GM19025 (cell line): ENCODE measurements at regions not wholly inside any gene's neighbourhood (a gene's known extent, or its start where the extent isn't known, plus 50 kb on each side); places are given as distances from the start of the nearest gene placed in this dataset.
"Not testable (repeated sequence)": the region's sequence is repeated elsewhere in the genome, so short reads cannot be mapped to it uniquely, and the experiment has no call there.

Experiments used
- ATAC-seq: cut with Tn5 transposase; IDR thresholded peaks from one replicate; pipeline ENCODE4 v1.9.1; 2021; ENCODE audit warnings: mild to moderate bottlenecking, low read depth, moderate library complexity; ENCODE audit not compliant: unreplicated experiment

GRCh38 chr2:131668794-131669540 lies 141.3 kb downstream of the CCDC74A start:
- ATAC-seq = not testable (repeated sequence)

- ATAC-seq = not testable (repeated sequence)
These were observed 144.3 kb downstream of the CCDC74A start for GRCh38 chr2:131671841-131672470.

DNA sequence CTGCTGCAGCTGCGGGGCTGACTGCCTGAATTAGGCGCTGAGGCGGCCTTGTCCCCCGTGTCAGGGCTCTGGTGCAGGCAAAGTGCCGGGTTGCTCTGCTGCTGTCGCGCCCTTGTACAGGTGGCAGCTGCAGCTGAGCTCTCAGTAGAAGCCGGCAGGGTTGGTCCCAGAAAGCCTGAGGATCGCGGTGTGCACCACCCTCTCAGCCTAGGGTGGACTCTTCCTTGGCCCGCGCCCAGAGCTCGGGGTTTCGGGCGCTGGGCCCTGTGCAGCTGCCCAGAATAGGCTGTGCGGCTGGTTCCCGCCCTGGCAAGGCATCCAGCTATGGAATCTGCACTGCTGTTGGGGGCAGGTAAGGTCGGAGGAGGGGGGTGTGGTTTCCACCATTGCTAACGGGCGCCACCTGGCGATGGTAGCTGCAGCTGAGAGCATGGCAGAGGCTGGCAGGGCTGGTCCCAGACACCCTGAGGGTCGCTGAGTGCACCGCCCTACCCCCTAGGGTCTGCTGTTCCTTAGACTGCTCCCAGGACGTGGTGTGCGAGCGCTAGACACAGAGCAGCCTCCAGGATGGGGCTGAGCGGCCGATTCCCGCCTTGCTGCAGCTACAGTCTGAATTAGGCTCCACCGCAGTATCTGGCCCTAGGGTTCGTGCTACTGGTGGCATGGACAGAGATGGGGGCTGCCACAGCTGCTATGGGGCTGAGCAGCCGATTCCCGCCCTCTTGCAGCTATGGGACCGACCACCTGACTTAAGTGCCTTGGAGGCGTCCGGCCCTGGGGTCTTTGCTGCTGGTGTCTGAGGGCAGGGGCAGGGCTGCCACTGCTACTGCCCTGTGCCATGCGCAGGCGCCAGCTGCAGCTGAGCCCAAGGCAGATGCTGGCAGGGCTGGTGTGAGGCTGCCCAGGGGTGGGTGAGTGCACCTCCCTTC lies 145.0 kb downstream of the CCDC74A start:
- peak; percentile 79 for ATAC-seq

- peak; percentile 94 for ATAC-seq
These were observed 145.9 kb downstream of the CCDC74A start for GRCh38 chr2:131673400-131674173.

GRCh38 chr2:131674174-131674507 lies 146.5 kb downstream of the CCDC74A start:
- ATAC-seq = no peak

DNA sequence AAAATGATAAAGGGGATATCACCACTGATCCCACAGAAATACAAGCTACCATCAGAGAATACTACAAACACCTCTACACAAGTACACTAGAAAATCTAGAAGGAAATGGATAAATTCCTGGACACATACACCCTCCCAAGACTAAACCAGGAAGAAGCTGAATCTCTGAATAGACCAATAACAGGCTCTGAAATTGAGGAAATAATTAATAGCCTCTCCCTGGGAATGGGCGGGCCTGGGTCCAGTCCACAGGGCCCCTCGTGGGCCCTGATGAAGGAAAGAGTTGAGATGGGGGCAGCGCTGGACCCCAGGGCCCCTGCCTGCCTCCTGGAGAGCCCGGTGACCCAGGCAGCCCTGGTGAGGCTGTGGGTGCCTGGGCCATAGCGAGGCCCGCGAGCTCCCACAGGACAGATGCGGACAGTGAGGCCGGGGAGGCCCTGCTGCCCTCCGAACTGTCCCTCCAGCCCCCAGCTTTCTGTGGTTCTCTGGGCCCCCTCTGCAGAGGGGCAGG lies 154.0 kb downstream of the CCDC74A start:
- peak; percentile 19 for ATAC-seq

DNA sequence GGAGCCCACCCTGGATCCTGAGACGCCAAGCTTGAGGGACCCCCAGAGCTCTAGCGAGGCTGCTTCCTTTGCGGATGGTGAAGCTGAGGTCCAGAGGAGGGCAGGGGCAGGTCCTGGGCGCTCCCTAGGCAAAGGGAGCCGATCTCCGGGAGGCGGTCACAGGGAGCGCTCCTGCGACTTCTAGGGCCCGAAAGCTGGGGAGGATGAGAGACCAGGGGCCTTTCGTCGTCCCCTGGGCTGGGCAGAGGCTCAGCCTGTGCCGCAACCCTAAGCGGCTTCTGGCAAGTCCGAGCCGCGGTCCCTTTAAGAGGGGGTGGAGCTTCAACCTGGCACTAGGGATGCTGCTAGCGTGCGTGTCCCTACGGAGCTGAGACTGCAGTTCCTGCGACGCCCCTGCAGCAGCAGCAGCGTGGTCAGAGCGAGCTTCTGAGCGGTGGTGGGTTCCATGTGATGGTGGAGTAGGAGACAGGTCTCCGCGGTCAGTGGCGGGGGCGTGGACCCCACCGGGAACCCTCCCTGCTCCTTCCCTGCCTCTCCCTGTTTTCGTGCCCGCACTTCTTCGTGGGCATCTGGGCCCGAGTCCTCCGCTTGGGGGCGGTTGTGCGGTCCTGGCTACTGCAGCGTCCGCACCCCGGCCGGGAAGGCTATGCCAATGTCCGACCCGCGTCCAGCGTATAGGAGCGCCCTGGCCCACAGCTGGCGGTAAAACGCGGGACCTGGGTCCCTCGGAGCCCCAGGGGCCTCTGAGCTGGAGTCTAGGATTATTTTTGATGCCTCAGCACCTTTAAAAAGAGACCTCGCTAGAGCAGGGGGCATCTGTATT lies 154.6 kb downstream of the CCDC74A start:
- ATAC-seq = peak; percentile 99

DNA sequence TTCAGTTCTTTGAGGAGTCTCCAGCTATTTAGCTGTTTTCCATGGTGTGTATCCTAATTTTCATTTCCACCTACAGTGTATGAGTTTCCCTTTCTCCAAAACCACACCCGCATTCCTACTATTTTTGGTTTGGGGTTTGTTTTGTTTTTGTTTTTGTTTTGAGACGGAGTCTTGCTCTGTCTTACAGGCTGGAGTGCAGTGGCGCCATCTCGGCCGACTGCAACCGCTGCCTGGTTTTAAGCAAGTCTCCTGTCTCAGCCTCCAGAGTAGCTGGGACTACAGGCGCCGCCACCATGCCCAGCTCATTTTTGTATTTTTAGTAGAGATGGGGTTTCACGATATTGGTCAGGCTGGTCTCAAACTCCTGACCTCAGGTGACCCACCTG lies 155.2 kb downstream of the CCDC74A start:
- peak; percentile 24 for ATAC-seq

DNA sequence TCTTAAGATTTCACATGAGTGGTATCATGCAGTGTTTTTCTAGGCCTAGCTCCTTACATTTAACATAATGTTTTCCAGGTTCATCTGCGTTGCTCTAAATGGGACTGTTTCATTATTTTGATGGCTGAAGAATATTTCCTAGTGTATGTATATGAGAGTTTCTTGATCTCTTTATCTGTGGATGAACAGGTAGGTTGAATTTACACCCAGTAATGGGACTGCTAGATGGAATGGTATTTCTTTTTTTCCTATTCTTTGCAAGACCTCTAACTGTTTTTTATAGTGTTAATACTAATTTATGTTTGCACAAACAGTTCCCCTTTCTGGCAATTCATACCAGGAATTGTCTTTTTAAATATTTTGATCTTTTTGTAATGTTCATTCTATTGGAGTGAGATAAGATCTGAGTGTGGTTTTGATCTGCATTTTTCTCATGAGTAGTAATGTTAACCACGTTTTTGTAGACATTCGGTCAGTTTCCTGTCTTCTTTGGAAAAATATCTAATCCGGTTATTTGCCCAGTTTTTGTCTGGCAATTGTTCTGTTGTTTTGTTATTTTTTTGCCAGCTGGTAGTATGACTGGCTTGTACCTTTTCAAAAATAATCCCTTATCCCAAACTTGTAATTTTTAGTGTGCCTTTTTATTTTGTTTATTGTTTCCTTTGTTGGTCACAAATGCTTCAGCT lies 157.1 kb downstream of the CCDC74A start:
- ATAC-seq = not testable (repeated sequence)

DNA sequence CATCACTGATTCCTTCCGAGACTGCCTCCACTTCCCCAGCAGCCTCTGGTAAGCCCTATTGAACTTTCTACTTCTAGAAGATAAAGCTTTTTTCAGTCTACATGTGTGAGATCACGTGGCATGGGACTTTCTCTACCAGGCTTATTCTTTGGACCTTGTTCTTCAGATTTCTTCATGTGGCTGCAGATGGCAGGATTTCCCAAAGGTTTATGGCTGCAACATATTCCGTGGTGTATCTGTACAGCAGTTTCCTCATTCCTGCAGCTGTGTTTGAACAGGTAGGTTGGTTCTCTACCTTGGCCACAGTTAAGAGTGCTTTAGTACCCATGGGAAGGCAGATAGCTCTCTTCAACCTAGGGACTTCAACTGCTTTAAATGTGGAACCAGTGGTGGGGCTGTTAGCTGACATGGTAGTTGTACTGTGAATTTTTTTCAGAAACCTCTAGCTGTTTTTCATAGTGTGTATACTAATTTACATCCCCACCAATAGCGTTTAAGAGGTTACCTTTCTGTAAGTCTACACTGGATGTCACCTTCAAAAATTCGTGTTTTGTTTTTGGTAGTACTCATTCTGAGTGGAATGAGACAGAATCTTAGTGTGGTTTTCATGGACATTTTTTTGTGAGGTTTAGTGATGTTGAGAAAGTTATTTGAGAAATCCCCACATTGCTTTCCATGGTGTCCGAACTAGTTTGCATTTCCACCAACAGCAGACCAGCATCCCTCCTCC lies 158.6 kb downstream of the CCDC74A start:
- not testable (repeated sequence) for ATAC-seq

DNA sequence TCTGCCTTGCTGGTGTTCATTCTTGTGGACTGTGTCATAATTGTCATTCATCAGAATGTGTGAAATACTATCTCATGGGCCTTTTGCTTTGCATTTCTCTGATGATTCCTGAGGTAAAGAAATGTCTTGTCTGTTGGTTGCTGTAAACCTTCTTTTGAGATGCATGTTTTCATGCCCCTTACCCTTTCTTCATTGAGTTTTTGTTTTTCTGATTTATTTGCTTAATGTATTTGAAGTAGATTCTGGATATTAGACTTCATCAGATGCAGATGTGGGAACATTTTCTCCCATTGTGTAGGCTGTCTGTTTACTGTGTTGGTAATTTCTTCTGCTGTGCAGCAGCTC lies 159.2 kb downstream of the CCDC74A start:
- ATAC-seq = not testable (repeated sequence)

DNA sequence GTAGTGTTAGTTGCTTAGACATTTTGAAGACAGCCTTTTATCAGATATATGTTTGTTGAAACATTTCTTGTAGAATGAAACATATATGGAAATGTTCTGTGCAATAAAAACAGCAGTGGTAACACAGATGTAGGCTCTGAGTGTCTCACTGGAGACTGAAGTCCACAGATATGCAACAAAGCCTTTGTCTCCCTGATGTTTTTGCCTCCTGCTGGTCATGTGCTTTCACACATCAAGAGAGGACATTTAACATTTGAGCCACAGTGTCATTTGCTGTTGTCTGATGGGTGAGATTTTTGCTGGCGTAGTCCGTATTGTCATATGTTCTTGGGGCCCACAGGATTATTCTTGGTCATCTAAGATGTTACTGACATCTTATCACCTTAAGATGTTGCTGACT lies 161.4 kb downstream of the CCDC74A start:
- ATAC-seq = not testable (repeated sequence)

- ATAC-seq = not testable (repeated sequence)
These were observed 183.6 kb downstream of the CCDC74A start for GRCh38 chr2:131711268-131711667.

GRCh38 chr2:131717907-131718306 lies 190.2 kb downstream of the CCDC74A start:
- not testable (repeated sequence) for ATAC-seq

- not testable (repeated sequence) for ATAC-seq
These were observed 193.5 kb downstream of the CCDC74A start for GRCh38 chr2:131721163-131721562.

GRCh38 chr2:131722256-131722655 lies 194.6 kb downstream of the CCDC74A start:
- ATAC-seq = not testable (repeated sequence)

DNA sequence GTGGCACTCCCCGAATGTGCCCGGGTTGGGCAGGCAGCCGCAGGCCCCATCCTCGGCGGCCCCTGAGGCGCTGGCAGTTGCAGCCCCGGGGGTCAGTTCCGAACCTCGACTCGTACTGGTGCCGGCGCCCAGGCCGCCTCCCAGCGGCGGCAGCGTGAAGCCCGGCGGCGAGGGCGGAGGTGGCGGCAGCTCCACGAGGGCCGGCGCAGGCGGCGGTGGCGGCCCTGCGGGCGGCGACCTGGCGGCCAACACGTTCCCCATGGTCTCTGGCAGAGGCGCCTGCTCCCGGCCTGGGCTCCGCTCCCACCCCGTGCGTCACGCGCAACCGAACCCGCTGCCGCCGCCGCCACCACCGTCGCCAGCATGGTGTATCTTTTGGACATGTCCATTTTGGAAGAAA lies 196.3 kb downstream of the CCDC74A start:
- ATAC-seq = no peak

GRCh38 chr2:131728451-131728850 lies 200.8 kb downstream of the CCDC74A start:
- ATAC-seq = not testable (repeated sequence)
